ENCODE measurements at regions not wholly inside any gene's neighbourhood (a gene's known extent, or its start where the extent isn't known, plus 50 kb on each side); places are given as distances from the start of the nearest gene placed in this dataset.
"Not testable (repeated sequence)": the region's sequence is repeated elsewhere in the genome, so short reads cannot be mapped to it uniquely, and the experiment has no call there.

DNA sequence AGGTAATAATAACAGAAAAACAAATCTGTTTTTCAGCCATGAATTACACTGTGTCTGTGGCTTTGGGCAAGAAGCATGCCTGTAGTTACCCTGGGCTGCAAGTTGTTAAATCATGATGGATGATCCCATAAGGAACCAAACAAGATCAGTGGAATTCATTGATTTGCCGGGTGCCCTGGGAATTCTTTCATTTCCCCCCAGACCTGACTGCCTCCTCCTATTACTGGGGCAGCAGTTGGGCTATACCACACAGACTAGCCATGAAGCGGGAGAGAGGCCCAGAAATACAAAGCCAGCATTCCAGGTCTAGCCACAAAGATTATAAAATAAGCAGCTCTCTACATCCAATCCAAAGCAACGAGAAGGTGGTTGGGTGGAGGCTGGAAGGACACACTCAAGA lies 174.2 kb downstream of the NPIPA8 start:
- in situ Hi-C loops (cut with HindIII; ENCODE audit: low pct_unique_long_range_greater_than_20kb, low sequenced_read_pairs); DNase-seq (ENCODE audit: low read depth, low spot score): not testable (repeated sequence)

DNA sequence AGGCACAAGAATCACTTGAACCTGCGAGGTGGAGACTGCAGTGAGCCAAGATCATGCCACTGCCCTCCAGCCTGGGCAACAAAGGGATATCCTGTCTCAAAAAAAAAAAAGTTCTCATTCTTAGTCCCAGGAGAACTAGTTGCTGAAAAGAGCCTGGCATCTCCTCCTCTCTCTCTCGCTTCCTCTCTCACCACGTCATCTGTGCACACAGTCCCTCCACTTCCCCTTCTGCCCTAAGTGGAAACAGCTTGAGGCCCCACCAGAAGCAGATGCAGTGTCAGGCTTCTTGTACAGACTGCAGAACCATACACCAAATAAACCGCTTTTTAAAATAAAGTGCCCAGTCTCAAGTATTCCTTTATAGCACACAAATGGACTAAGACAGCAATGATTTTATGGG lies 175.3 kb downstream of the NPIPA8 start:
- DNase-seq (ENCODE audit: low read depth, low spot score); in situ Hi-C loops (cut with HindIII; ENCODE audit: low pct_unique_long_range_greater_than_20kb, low sequenced_read_pairs): not testable (repeated sequence)

DNA sequence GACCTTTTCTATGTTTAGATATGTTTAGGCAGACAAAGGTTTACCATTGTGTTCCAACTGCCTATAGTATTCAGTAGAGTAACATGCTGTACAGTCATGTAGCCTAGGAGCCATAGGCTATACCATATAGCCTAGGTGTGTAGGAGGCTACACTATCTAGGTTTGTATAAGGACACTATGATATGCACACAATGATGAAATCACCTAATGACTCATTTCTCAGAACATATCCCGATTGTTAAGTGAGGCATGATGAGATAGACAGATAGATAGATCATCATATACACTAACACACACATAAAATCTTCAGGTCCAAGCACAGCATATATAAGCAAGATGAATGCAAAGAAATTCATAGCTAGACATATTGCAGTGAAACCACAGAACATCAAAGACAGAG lies 177.4 kb downstream of the NPIPA8 start:
- in situ Hi-C loops (cut with HindIII; ENCODE audit: low pct_unique_long_range_greater_than_20kb, low sequenced_read_pairs); DNase-seq (ENCODE audit: low read depth, low spot score): not testable (repeated sequence)

DNA sequence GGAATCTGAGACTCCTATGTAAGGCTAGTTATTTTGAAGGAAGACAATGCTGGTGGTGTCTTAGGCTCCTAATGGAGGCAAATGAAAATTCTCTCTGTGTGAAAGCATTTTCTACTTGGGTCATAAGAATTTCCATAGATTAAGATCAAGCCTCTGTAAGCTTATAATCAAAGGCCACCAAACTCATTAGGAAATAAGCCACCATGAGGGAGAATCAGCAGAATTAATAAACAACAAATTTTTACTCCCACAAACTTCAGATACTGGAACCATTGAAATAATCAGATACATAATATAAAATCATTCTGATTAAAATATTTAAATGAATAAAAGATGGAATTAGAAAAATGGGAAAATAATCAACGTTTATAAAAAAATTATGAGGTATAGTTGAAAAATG lies 178.7 kb downstream of the NPIPA8 start:
- in situ Hi-C loops (cut with HindIII; ENCODE audit: low pct_unique_long_range_greater_than_20kb, low sequenced_read_pairs); DNase-seq (ENCODE audit: low read depth, low spot score): not testable (repeated sequence)

- DNase-seq (ENCODE audit: low read depth, low spot score); in situ Hi-C loops (cut with HindIII; ENCODE audit: low pct_unique_long_range_greater_than_20kb, low sequenced_read_pairs): not testable (repeated sequence)
Observed at GRCh38 chr16:18152832-18153231, 183.7 kb downstream of the NPIPA8 start.

DNA sequence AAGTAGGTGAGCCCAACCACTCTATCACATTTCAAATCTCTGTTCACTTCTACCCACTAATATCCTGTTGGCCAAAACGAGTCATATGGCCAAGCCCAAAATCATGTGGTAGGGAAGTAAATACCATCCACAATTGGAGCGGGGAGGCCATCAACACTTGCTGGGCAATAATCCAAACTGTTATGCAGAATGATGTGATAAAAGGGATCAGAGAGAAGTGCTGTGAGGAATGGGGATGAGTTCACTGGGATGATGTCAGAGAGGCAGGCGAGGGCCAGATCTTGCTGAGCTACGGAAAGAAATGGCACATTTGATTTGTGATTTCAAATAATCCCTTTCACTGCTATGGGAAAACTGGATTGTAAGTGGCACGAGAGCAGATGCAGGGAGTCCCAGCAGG lies 188.4 kb downstream of the NPIPA8 start:
- DNase-seq (ENCODE audit: low read depth, low spot score); in situ Hi-C loops (cut with HindIII; ENCODE audit: low pct_unique_long_range_greater_than_20kb, low sequenced_read_pairs): not testable (repeated sequence)

GRCh38 chr16:18146601-18147142 lies 189.9 kb downstream of the NPIPA8 start:
- DNase-seq (ENCODE audit: low read depth, low spot score); in situ Hi-C loops (cut with HindIII; ENCODE audit: low pct_unique_long_range_greater_than_20kb, low sequenced_read_pairs): not testable (repeated sequence)

DNA sequence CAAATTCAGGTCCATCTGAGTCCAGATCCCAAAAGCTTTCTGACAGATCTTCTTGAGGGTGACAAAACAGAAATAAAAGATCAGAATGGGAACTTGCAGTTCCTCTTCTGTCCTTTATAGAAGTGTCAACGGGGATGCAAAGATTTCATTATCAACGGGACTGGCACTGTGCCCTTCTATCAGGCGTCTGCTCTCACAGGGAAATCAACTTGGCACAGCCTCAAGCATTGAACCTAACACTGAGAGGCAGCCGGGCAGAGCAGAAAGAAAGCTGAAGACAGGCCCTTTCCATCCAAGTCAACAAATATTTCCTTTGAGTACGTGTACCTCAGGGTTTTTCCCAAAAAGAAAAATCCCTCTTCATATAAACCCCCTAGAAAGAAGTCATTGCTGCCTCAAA lies 194.5 kb downstream of the NPIPA8 start:
- in situ Hi-C loops (cut with HindIII; ENCODE audit: low pct_unique_long_range_greater_than_20kb, low sequenced_read_pairs); DNase-seq (ENCODE audit: low read depth, low spot score): not testable (repeated sequence)

GRCh38 chr16:18136288-18136687 lies 200.2 kb downstream of the NPIPA8 start:
- in situ Hi-C loops (cut with HindIII; ENCODE audit: low pct_unique_long_range_greater_than_20kb, low sequenced_read_pairs); DNase-seq (ENCODE audit: low read depth, low spot score): not testable (repeated sequence)

DNA sequence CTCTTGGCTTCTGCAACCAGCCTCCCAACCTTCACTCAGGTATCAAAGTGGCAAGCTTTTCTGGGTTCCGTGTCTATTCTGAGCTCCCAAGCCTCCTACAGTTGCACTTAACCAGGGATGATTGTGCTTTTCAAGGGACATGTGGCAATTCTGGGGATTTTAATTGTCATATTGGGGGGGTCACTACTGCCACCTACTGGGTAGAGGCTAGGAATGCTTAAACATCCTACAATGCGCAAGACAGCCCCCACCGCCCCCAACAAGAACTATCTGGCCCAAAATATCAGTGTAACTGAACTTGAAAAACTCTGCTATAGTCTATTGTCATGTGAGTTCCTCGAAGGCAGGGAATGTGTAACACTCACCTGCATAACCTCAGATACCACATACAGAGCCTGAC lies 201.5 kb downstream of the NPIPA8 start:
- in situ Hi-C loops (cut with HindIII; ENCODE audit: low pct_unique_long_range_greater_than_20kb, low sequenced_read_pairs): not testable (repeated sequence)

GRCh38 chr16:18131587-18131986 lies 204.9 kb downstream of the NPIPA8 start:
- in situ Hi-C loops (cut with HindIII; ENCODE audit: low pct_unique_long_range_greater_than_20kb, low sequenced_read_pairs); DNase-seq (ENCODE audit: low read depth, low spot score): not testable (repeated sequence)

More for the DNA sequence above, 201.5 kb downstream of the NPIPA8 start:
- DNase-seq (ENCODE audit: low read depth, low spot score): not testable (repeated sequence)

DNA sequence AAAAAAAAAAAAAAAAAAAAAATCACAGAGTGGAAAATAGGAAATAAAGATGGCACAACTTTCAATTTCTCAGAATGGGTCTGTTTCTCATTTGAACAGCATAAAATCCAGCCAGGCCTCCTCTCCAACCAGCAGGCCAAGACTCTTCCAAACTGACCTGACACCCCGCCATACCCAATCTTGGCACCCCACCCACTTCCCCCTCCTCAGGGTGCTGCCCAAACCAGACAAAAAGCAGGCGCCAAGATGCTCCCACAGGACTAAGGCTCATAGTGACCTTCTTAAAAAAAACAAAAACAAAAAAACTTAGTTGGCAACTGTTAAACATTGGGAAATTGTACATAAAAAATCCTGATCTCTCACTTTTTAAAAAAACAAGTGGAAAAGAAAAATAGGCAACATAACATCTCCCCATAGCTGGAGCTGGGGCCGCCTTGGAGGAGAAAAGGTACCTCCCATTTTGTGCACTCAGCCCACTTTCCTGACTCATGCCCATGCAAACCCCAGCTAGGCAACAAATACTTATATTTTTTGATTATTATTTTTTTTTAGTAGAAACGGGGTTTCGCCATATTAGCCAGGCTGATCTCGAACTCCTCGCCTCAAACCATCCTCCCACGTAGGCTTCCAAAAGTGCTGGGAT lies 205.9 kb downstream of the NPIPA8 start:
- in situ Hi-C loops (cut with HindIII; ENCODE audit: low pct_unique_long_range_greater_than_20kb, low sequenced_read_pairs); DNase-seq (ENCODE audit: low read depth, low spot score): not testable (repeated sequence)

DNA sequence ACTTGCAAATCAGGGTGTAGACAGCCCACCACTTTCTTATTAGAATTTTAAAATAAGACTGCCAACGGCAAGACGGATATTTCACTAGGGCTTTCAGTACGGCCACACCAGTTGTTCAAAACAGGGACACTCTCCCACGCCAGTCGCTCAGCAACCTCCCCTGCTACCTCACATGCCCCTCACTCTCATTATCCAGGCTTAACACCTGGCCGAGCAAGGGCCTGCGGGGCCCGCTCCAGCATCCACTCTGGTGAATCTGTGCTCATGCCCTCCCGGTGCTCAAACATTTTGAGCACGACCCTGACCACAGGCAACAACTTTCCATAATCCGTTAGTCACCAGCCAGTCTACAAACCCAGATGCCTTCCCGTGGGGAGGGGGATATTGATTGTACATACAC lies 209.5 kb downstream of the NPIPA8 start:
- in situ Hi-C loops (cut with HindIII; ENCODE audit: low pct_unique_long_range_greater_than_20kb, low sequenced_read_pairs); DNase-seq (ENCODE audit: low read depth, low spot score): not testable (repeated sequence)

DNA sequence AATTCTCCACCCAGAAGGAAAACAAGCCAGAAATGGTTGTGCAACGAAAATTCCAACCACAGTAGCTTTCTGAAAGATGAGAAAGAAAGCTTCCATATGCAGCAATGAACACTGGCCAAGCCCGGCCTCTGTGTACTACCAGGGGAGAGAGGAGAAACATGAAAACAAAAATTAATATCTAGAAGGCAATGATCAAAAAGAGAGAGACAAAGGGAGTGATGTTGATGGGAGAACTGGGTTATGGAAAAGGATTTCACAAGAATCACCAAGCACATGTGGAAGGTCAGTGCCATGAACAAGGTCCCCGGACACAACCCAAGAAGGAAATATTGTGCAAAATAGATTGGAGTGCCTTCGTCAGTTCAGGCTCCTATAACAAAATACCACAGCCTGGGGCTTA lies 217.4 kb downstream of the NPIPA8 start:
- in situ Hi-C loops (cut with HindIII; ENCODE audit: low pct_unique_long_range_greater_than_20kb, low sequenced_read_pairs); DNase-seq (ENCODE audit: low read depth, low spot score): not testable (repeated sequence)

GRCh38 chr16:18118684-18119083 lies 217.9 kb downstream of the NPIPA8 start:
- DNase-seq (ENCODE audit: low read depth, low spot score); in situ Hi-C loops (cut with HindIII; ENCODE audit: low pct_unique_long_range_greater_than_20kb, low sequenced_read_pairs): not testable (repeated sequence)

DNA sequence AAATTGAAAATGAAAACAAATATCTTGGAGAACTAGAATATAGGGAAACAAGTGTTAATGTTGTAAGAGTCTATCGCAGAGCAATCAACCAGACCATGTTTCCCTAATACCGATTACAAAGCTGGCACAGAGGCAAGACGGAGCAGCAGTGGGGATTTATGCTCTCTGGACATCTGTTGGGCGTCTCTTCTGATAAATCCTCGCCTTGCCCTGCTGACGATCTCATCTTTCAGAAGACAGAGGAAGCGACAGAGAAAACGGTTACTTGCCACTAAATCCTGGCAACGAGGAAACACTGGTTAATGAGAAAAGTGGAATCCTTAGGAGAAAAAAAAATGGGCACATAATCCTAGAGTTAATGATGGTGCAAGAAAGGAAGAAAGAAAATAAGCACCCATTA lies 218.5 kb downstream of the NPIPA8 start:
- DNase-seq (ENCODE audit: low read depth, low spot score); in situ Hi-C loops (cut with HindIII; ENCODE audit: low pct_unique_long_range_greater_than_20kb, low sequenced_read_pairs): not testable (repeated sequence)

GRCh38 chr16:18104412-18104811 lies 232.1 kb downstream of the NPIPA8 start:
- DNase-seq (ENCODE audit: low read depth, low spot score); in situ Hi-C loops (cut with HindIII; ENCODE audit: low pct_unique_long_range_greater_than_20kb, low sequenced_read_pairs): not testable (repeated sequence)

DNA sequence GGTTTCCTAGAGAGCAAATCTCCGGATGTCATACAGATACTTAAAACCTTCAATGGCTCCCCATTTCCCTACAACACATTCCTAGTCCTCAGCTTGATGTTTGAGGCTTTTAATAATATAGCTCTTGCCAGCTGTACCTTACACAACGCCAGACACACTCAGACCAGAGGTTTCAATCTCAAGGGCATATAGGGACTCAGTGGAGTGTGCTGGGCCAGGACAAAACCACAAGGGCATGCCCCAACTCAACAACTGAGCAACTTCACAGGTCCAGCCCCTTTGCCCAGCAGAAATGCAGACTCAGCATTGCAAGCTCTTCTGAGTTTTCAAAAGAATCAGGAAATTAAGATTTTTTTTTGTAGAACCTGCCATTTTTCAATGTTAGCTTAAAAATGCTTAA lies 235.5 kb downstream of the NPIPA8 start:
- in situ Hi-C loops (cut with HindIII; ENCODE audit: low pct_unique_long_range_greater_than_20kb, low sequenced_read_pairs); DNase-seq (ENCODE audit: low read depth, low spot score): not testable (repeated sequence)

- DNase-seq (ENCODE audit: low read depth, low spot score); in situ Hi-C loops (cut with HindIII; ENCODE audit: low pct_unique_long_range_greater_than_20kb, low sequenced_read_pairs): not testable (repeated sequence)
Observed at GRCh38 chr16:18092605-18093004, 243.9 kb downstream of the NPIPA8 start.
